Caco-2 (cell line): ENCODE measurements at regions not wholly inside any gene's neighbourhood (a gene's known extent, or its start where the extent isn't known, plus 50 kb on each side); places are given as distances from the start of the nearest gene placed in this dataset.

Experiments used
- BruUV-seq: library from RNA; stranded (reverse); fragments of 400-500 nt; replicated peaks from 2 replicates; lab custom pipeline; 2021; lab: Mats Ljungman, UMichigan
- CTCF ChIA-PET: fragments of 300-600 bp; sonication (Branson Sonifier 250); formaldehyde crosslinking; loops from one replicate; lab custom pipeline; 2022; ENCODE audit warnings: antibody characterized with exemption; lab: Charles Lee
- POLR2A ChIA-PET: fragments of 300-600 bp; sonication (Branson Sonifier 250); formaldehyde crosslinking; loops from one replicate; lab custom pipeline; 2022; ENCODE audit warnings: antibody characterized with exemption; lab: Charles Lee
- DNase-seq, 2 experiments: peaks; one replicate each; pipeline versions ENCODE4 v3.0.0 to v3.0.0-alpha.2; 2020 to 2022
- H3K27me3 ChIP-seq: replicated peaks from 2 replicates; pipeline ENCODE4 v1.6.0; 2011; ENCODE audit warnings: low read length; ENCODE audit not compliant: control insufficient read depth, insufficient read depth
- H3K36me3 ChIP-seq: 2 replicates; pipeline ENCODE4 v1.5.1; 2011; ENCODE audit warnings: low read length; ENCODE audit not compliant: control insufficient read depth, insufficient read depth
- H3K4me1 ChIP-seq: fragments of 250-450 bp; sonication (Bioruptor Pico); 2 replicates; pipeline ENCODE4 v1.5.1; 2020; ENCODE audit warnings: mild to moderate bottlenecking
- H3K4me3 ChIP-seq: 2 replicates; pipeline ENCODE4 v1.5.1; 2011; ENCODE audit warnings: low read depth, mild to moderate bottlenecking, control low read depth, low read length
- H3K9me3 ChIP-seq: fragments of 250-450 bp; sonication (Bioruptor Pico); 2 replicates; pipeline ENCODE4 v1.5.1; 2020; ENCODE audit warnings: mild to moderate bottlenecking, moderate library complexity
- H3K27ac Mint-ChIP-seq: one replicate; pipeline ENCODE4 v1.8.0; 2022; ENCODE audit warnings: mixed read lengths; ENCODE audit not compliant: unreplicated experiment
- H3K27me3 Mint-ChIP-seq: one replicate; pipeline ENCODE4 v1.8.0; 2022; ENCODE audit warnings: mixed read lengths; ENCODE audit not compliant: insufficient read depth, unreplicated experiment
- H3K36me3 Mint-ChIP-seq: one replicate; pipeline ENCODE4 v1.8.0; 2022; ENCODE audit warnings: mild to moderate bottlenecking, mixed read lengths; ENCODE audit not compliant: insufficient read depth, unreplicated experiment
- H3K4me1 Mint-ChIP-seq: one replicate; pipeline ENCODE4 v1.8.0; 2022; ENCODE audit warnings: low read depth, mixed read lengths; ENCODE audit not compliant: unreplicated experiment
- H3K4me3 Mint-ChIP-seq: one replicate; pipeline ENCODE4 v1.8.0; 2022; ENCODE audit warnings: mild to moderate bottlenecking, moderate library complexity, mixed read lengths; ENCODE audit not compliant: unreplicated experiment
- H3K9me3 Mint-ChIP-seq: one replicate; pipeline ENCODE4 v1.8.0; 2022; ENCODE audit warnings: mixed read lengths; ENCODE audit not compliant: unreplicated experiment
- CTCF ChIP-seq, 2 experiments: fragments of 200-600 bp in 1 of 2; IDR thresholded peaks; 1 replicate in 1 of 2; 2 replicates in 1 of 2; pipeline versions ENCODE4 v1.5.1 to v1.8.0; 2011 to 2022; ENCODE audit warnings: antibody characterized with exemption in 1 of 2, control low read depth in 1 of 2, inconsistent platforms in 1 of 2, low read depth in 1 of 2, low read length in 1 of 2, mild to moderate bottlenecking in 1 of 2, moderate library complexity in 1 of 2; ENCODE audit not compliant: insufficient read depth in 1 of 2, severe bottlenecking in 1 of 2, unreplicated experiment in 1 of 2
- intact Hi-C: fragments of 100-400 bp; cut with micrococcal nuclease; formaldehyde crosslinking; loops from one replicate; pipeline ENCODE4 v1.10.0; 2022; ENCODE audit not compliant: unreplicated experiment

- ChIA-PET POLR2A (no interaction called here), CTCF (no interaction called here)
- Histone ChIP-seq H3K9me3 (peaks cover 5% of the 10 kb centered on the region; the same call in 1 of the 2 replicates), H3K36me3 (no peaks in the 10 kb centered on the region; the same call in 1 of the 2 replicates), H3K27me3 (no peaks in the 10 kb centered on the region), H3K4me1 (peaks cover 36% of the 10 kb centered on the region), H3K4me3 (no peak overlapping the region)
- peak overlapping the region; percentile 25 for H3K4me3 Mint-ChIP-seq
- no peaks in the 10 kb centered on the region for H3K27me3 Mint-ChIP-seq
- H3K36me3 Mint-ChIP-seq, result peaks cover 7% of the 10 kb centered on the region
- no peak for TF ChIP-seq CTCF (IDR thresholded peaks at IDR 0.05; ENCODE audit: insufficient read depth in 1 of 2, low read depth in 1 of 2, low read length in 1 of 2, severe bottlenecking in 1 of 2, unreplicated experiment in 1 of 2)
- peaks cover 23% of the 10 kb centered on the region for H3K9me3 Mint-ChIP-seq
- intact Hi-C loops, result loop anchor here (1.0 to 5.0 kb wide), 4 partner anchors 8 to 221 kb away; no protein-coding TSS in a partner anchor
- H3K27ac Mint-ChIP-seq, result peak overlapping the region; percentile 82
- H3K4me1 Mint-ChIP-seq, result peaks cover 16% of the 10 kb centered on the region
- BruUV-seq, result TSS peak; percentile 88
- DNase-seq, result peak in 1 of 2 experiments; percentile 6
Measured at GRCh38 chr6:86723151-86723550, 214.2 kb upstream of the HTR1E start.

- intact Hi-C loops, result loop anchor here (2.0 to 5.0 kb wide), 2 partner anchors 35 to 65 kb away; no protein-coding TSS in a partner anchor
Measured at GRCh38 chr6:86722131-86722530, 215.2 kb upstream of the HTR1E start.

GRCh38 chr6:86715676-86716075 lies 221.7 kb upstream of the HTR1E start:
- intact Hi-C loops, result loop anchor here (1.0 to 10.0 kb wide), 5 partner anchors 8 to 1038 kb away; no protein-coding TSS in a partner anchor
- no TSS peak for BruUV-seq
- no peak for TF ChIP-seq CTCF (IDR thresholded peaks at IDR 0.05; ENCODE audit: insufficient read depth in 1 of 2, low read depth in 1 of 2, low read length in 1 of 2, severe bottlenecking in 1 of 2, unreplicated experiment in 1 of 2)
- H3K27me3 ChIP-seq, result no peaks in the 10 kb centered on the region
- H3K9me3 ChIP-seq, result no peaks in the 10 kb centered on the region
- Mint-ChIP-seq H3K4me3 (no peak overlapping the region), H3K27ac (peak overlapping the region; percentile 92), H3K36me3 (peaks cover 7% of the 10 kb centered on the region), H3K27me3 (no peaks in the 10 kb centered on the region), H3K9me3 (peaks cover 19% of the 10 kb centered on the region), H3K4me1 (peaks cover 24% of the 10 kb centered on the region)
- POLR2A ChIA-PET, result interaction anchor here (0.6 kb wide), 1 partner anchor 1073 kb away, joined by 4 read pairs; no protein-coding TSS in a partner anchor
- H3K4me3 ChIP-seq, result no peak overlapping the region
- DNase-seq, result peak; percentile 74 to 75
- H3K4me1 ChIP-seq, result peaks cover 19% of the 10 kb centered on the region
- CTCF ChIA-PET, result interaction anchor here (0.6 kb wide), 2 partner anchors 70 to 142 kb away, joined by 3 to 6 read pairs; no protein-coding TSS in a partner anchor
- no peaks in the 10 kb centered on the region for H3K36me3 ChIP-seq

More at GRCh38 chr6:86722131-86722530, 215.2 kb upstream of the HTR1E start:
- no TSS peak for BruUV-seq
- Mint-ChIP-seq H3K27me3 (no peaks in the 10 kb centered on the region), H3K36me3 (peaks cover 7% of the 10 kb centered on the region), H3K9me3 (peaks cover 23% of the 10 kb centered on the region), H3K4me1 (peaks cover 16% of the 10 kb centered on the region), H3K27ac (peak overlapping the region; percentile 77), H3K4me3 (peak overlapping the region; percentile 5)
- ChIA-PET CTCF (no interaction called here), POLR2A (no interaction called here)
- H3K4me1 ChIP-seq, result peaks cover 36% of the 10 kb centered on the region
- no peak overlapping the region for H3K4me3 ChIP-seq
- no peaks in the 10 kb centered on the region; the same call in 1 of the 2 replicates for H3K36me3 ChIP-seq
- no peak for DNase-seq
- no peaks in the 10 kb centered on the region for H3K27me3 ChIP-seq
- no peak for TF ChIP-seq CTCF (IDR thresholded peaks at IDR 0.05; ENCODE audit: insufficient read depth in 1 of 2, low read depth in 1 of 2, low read length in 1 of 2, severe bottlenecking in 1 of 2, unreplicated experiment in 1 of 2)
- peaks cover 5% of the 10 kb centered on the region; the same call in 1 of the 2 replicates for H3K9me3 ChIP-seq
